Memory B cell (primary cell): ENCODE measurements at regions not wholly inside any gene's neighbourhood (a gene's known extent, or its start where the extent isn't known, plus 50 kb on each side); places are given as distances from the start of the nearest gene placed in this dataset.

ENCODE experiments used
- ATAC-seq: fragments of 150-1000 bp; cut with Tn5 transposase; 2 replicates; pipeline ENCODE4 v1.10.0; 2021; ENCODE audit warnings: low read depth, mild to moderate bottlenecking, moderate library complexity
- DNase-seq, 2 donors: peaks; one replicate each; pipeline ENCODE4 v3.0.0; 2022; ENCODE audit warnings: low spot score in 2 of 2
- H3K27ac Mint-ChIP-seq: one replicate; pipeline ENCODE4 v1.8.0; 2022; ENCODE audit warnings: mild to moderate bottlenecking, moderate library complexity, mixed read lengths
- H3K27me3 Mint-ChIP-seq: one replicate; pipeline ENCODE4 v1.8.0; 2022; ENCODE audit warnings: mixed read lengths
- H3K36me3 Mint-ChIP-seq: one replicate; pipeline ENCODE4 v1.8.0; 2022; ENCODE audit warnings: mild to moderate bottlenecking, mixed read lengths
- H3K4me1 Mint-ChIP-seq: one replicate; pipeline ENCODE4 v1.8.0; 2022; ENCODE audit warnings: mixed read lengths
- H3K4me3 Mint-ChIP-seq: one replicate; pipeline ENCODE4 v1.8.0; 2022; ENCODE audit warnings: mild to moderate bottlenecking, moderate library complexity, mixed read lengths
- H3K9me3 Mint-ChIP-seq: one replicate; pipeline ENCODE4 v1.8.0; 2022; ENCODE audit warnings: mixed read lengths

GRCh38 chr10:119996944-119997343, 104.4 kb downstream of the SEC23IP start:
- H3K27ac Mint-ChIP-seq = no peak overlapping the region
- DNase-seq (no peak), ATAC-seq (no peak)
- peaks cover 7% of the 10 kb centered on the region for H3K27me3 Mint-ChIP-seq
- H3K4me3 Mint-ChIP-seq = no peak overlapping the region
- H3K4me1 Mint-ChIP-seq = no peaks in the 10 kb centered on the region
- H3K9me3 Mint-ChIP-seq = peaks cover 13% of the 10 kb centered on the region
- H3K36me3 Mint-ChIP-seq = no peaks in the 10 kb centered on the region

GRCh38 chr10:119997429-119997828, 104.9 kb downstream of the SEC23IP start:
- Mint-ChIP-seq H3K4me3 (no peak overlapping the region), H3K4me1 (no peaks in the 10 kb centered on the region), H3K9me3 (peaks cover 13% of the 10 kb centered on the region), H3K27ac (no peak overlapping the region), H3K27me3 (peaks cover 7% of the 10 kb centered on the region), H3K36me3 (no peaks in the 10 kb centered on the region)
- ATAC-seq = no peak
- no peak for DNase-seq

- H3K4me1 Mint-ChIP-seq = no peaks in the 10 kb centered on the region
- no peaks in the 10 kb centered on the region for H3K36me3 Mint-ChIP-seq
- no peak overlapping the region for H3K27ac Mint-ChIP-seq
- DNase-seq = no peak
- peaks cover 2% of the 10 kb centered on the region for H3K9me3 Mint-ChIP-seq
- peaks cover 15% of the 10 kb centered on the region for H3K27me3 Mint-ChIP-seq
- H3K4me3 Mint-ChIP-seq = no peak overlapping the region
- no peak for ATAC-seq
Observed at GRCh38 chr10:120002785-120003184, 110.3 kb downstream of the SEC23IP start.

GRCh38 chr10:120005207-120006201, 113.0 kb downstream of the SEC23IP start:
- Mint-ChIP-seq H3K4me3 (no peak overlapping the region), H3K9me3 (no peaks in the 10 kb centered on the region), H3K27ac (no peak overlapping the region), H3K4me1 (no peaks in the 10 kb centered on the region), H3K36me3 (no peaks in the 10 kb centered on the region), H3K27me3 (peaks cover 18% of the 10 kb centered on the region)
- no peak for ATAC-seq
- no peak for DNase-seq

GRCh38 chr10:120007261-120007660, 114.7 kb downstream of the SEC23IP start:
- no peak for DNase-seq
- peaks cover 16% of the 10 kb centered on the region for H3K27me3 Mint-ChIP-seq
- H3K9me3 Mint-ChIP-seq = no peaks in the 10 kb centered on the region
- no peaks in the 10 kb centered on the region for H3K4me1 Mint-ChIP-seq
- no peaks in the 10 kb centered on the region for H3K36me3 Mint-ChIP-seq
- H3K4me3 Mint-ChIP-seq = no peak overlapping the region
- ATAC-seq = no peak
- H3K27ac Mint-ChIP-seq = no peak overlapping the region

GRCh38 chr10:120011359-120012130, 119.0 kb downstream of the SEC23IP start:
- H3K27me3 Mint-ChIP-seq = peaks cover 10% of the 10 kb centered on the region
- H3K9me3 Mint-ChIP-seq = no peaks in the 10 kb centered on the region
- ATAC-seq (no peak), DNase-seq (no peak)
- no peaks in the 10 kb centered on the region for H3K4me1 Mint-ChIP-seq
- no peak overlapping the region for H3K27ac Mint-ChIP-seq
- no peaks in the 10 kb centered on the region for H3K36me3 Mint-ChIP-seq
- no peak overlapping the region for H3K4me3 Mint-ChIP-seq

GRCh38 chr10:120012131-120012400, 119.5 kb downstream of the SEC23IP start:
- H3K27me3 Mint-ChIP-seq = peaks cover 10% of the 10 kb centered on the region
- H3K9me3 Mint-ChIP-seq = no peaks in the 10 kb centered on the region
- ATAC-seq (no peak), DNase-seq (no peak)
- no peak overlapping the region for H3K27ac Mint-ChIP-seq
- no peaks in the 10 kb centered on the region for H3K4me1 Mint-ChIP-seq
- no peak overlapping the region for H3K4me3 Mint-ChIP-seq
- no peaks in the 10 kb centered on the region for H3K36me3 Mint-ChIP-seq

- ATAC-seq (no peak), DNase-seq (no peak)
- no peaks in the 10 kb centered on the region for H3K9me3 Mint-ChIP-seq
- no peak overlapping the region for H3K27ac Mint-ChIP-seq
- no peaks in the 10 kb centered on the region for H3K4me1 Mint-ChIP-seq
- no peak overlapping the region for H3K4me3 Mint-ChIP-seq
- no peaks in the 10 kb centered on the region for H3K36me3 Mint-ChIP-seq
- H3K27me3 Mint-ChIP-seq = peaks cover 10% of the 10 kb centered on the region
Observed at GRCh38 chr10:120012566-120012965, 120.0 kb downstream of the SEC23IP start.

GRCh38 chr10:120014031-120014430, 121.5 kb downstream of the SEC23IP start:
- no peaks in the 10 kb centered on the region for H3K4me1 Mint-ChIP-seq
- DNase-seq (no peak), ATAC-seq (no peak)
- no peak overlapping the region for H3K4me3 Mint-ChIP-seq
- no peak overlapping the region for H3K27ac Mint-ChIP-seq
- no peaks in the 10 kb centered on the region for H3K36me3 Mint-ChIP-seq
- peaks cover 10% of the 10 kb centered on the region for H3K27me3 Mint-ChIP-seq
- no peaks in the 10 kb centered on the region for H3K9me3 Mint-ChIP-seq

- DNase-seq = no peak
- Mint-ChIP-seq H3K27me3 (peaks cover 7% of the 10 kb centered on the region), H3K4me3 (no peak overlapping the region), H3K4me1 (no peaks in the 10 kb centered on the region), H3K27ac (no peak overlapping the region), H3K36me3 (no peaks in the 10 kb centered on the region), H3K9me3 (no peaks in the 10 kb centered on the region)
- ATAC-seq = no peak
Observed at GRCh38 chr10:120015064-120015463, 122.5 kb downstream of the SEC23IP start.

GRCh38 chr10:120016906-120017305, 124.4 kb downstream of the SEC23IP start:
- peaks cover 11% of the 10 kb centered on the region for H3K27me3 Mint-ChIP-seq
- H3K27ac Mint-ChIP-seq = no peak overlapping the region
- DNase-seq = no peak
- no peaks in the 10 kb centered on the region for H3K36me3 Mint-ChIP-seq
- no peaks in the 10 kb centered on the region for H3K4me1 Mint-ChIP-seq
- ATAC-seq = no peak
- no peaks in the 10 kb centered on the region for H3K9me3 Mint-ChIP-seq
- no peak overlapping the region for H3K4me3 Mint-ChIP-seq

GRCh38 chr10:120017733-120018417, 125.3 kb downstream of the SEC23IP start:
- Mint-ChIP-seq H3K36me3 (peaks cover 2% of the 10 kb centered on the region), H3K4me1 (no peaks in the 10 kb centered on the region), H3K4me3 (no peak overlapping the region), H3K27me3 (peaks cover 10% of the 10 kb centered on the region), H3K9me3 (peaks cover 2% of the 10 kb centered on the region), H3K27ac (no peak overlapping the region)
- ATAC-seq = no peak
- no peak for DNase-seq

GRCh38 chr10:120018695-120019094, 126.2 kb downstream of the SEC23IP start:
- Mint-ChIP-seq H3K4me1 (no peaks in the 10 kb centered on the region), H3K36me3 (peaks cover 2% of the 10 kb centered on the region), H3K27ac (no peak overlapping the region), H3K4me3 (no peak overlapping the region), H3K27me3 (peaks cover 8% of the 10 kb centered on the region), H3K9me3 (peaks cover 2% of the 10 kb centered on the region)
- ATAC-seq (no peak), DNase-seq (no peak)

- no peaks in the 10 kb centered on the region for H3K4me1 Mint-ChIP-seq
- DNase-seq (no peak), ATAC-seq (no peak)
- peaks cover 2% of the 10 kb centered on the region for H3K9me3 Mint-ChIP-seq
- H3K36me3 Mint-ChIP-seq = peaks cover 2% of the 10 kb centered on the region
- H3K27ac Mint-ChIP-seq = no peak overlapping the region
- peaks cover 11% of the 10 kb centered on the region for H3K27me3 Mint-ChIP-seq
- no peak overlapping the region for H3K4me3 Mint-ChIP-seq
Observed at GRCh38 chr10:120019568-120019967, 127.0 kb downstream of the SEC23IP start.
